Myocyte (in vitro differentiated cells): ENCODE measurements at regions not wholly inside any gene's neighbourhood (a gene's known extent, or its start where the extent isn't known, plus 50 kb on each side); places are given as distances from the start of the nearest gene placed in this dataset.

Experiments
- DNase-seq: peaks from one replicate; pipeline ENCODE4 v3.0.0-alpha.2; 2012; ENCODE audit warnings: low read depth

DNA sequence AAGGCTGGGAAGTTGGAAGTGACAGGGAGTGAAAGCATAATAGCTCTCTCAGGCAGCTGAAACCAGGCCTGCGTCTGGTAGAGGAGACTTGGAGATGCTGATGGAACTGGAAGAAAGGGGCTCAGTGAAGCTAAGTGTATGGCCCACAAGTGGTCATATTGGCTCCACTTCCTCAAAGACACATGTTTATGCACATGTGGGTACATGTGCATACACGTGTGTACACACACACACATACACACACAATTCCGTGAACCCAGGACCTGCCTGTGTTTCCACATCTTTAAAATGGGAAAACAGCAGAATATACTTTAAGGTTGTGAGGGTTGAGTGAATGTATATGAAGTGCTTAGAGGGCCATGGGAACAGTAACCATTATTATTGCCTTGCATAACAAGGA lies 160.9 kb downstream of the ARL6IP6 start:
- no peak for DNase-seq

DNA sequence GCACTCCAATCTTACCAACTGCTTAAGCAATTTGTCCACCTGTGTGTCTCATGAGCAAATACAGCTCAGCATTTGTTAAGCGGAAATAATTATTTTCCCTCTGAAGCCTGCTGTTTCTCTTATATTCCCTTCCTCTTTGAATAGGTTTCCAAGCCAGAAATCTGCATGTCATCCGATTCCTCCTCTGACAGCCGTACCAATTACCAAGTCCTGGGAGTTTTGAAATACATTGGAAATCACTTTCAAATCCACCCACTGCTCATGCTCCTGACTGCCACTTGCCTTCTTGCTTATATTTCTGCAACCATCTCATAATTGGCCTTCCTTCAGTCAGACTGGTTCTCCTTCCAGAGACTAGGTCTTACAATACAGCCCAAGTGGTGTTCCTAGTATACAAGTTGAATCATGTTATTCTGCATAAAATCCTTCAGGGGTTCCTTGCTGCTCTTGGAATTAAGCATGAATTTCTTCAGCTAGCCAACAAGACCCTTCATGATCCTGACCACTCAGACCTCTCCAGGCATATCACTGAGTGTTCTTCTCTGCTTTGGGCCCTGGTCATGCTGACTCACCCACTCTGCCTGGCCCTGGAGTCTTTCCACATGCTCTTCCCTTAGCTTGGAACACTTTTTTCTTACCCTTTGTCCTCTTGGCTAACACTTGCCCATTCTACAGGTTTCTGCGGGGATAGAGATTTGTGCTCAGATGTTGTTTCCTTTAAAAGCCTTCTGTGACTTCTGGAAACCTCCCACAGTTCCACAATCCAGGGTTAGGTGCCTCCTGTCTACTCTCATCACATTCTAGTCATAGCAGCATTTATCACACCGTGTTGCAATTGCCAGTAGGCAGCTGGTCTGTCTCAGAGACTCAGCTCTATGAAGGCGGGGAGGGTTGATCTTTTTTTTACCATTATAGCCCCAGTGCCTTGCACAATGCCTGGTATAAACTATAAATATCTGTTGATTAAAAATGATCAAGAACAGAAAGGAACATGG lies 157.6 kb downstream of the ARL6IP6 start:
- peak; percentile 6 for DNase-seq

DNA sequence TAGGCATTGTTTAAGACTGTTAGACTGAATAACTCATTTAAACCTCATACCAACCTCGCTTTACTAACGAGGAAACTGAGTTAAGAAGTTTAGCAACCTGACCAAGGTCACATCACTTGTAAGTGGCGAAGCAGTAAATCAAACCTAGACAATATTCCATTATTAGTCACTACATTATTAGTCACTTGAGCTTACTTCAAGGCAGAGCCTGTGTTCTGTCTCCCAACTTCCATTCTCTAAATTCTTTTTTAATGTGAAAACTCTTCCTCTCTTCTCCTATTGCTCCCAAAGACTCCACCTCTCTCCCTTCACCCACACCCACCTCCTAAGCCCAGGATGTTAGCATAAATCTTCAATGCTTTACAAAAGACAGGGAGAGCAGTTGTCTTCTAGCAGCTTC lies 156.5 kb downstream of the ARL6IP6 start:
- no peak for DNase-seq

DNA sequence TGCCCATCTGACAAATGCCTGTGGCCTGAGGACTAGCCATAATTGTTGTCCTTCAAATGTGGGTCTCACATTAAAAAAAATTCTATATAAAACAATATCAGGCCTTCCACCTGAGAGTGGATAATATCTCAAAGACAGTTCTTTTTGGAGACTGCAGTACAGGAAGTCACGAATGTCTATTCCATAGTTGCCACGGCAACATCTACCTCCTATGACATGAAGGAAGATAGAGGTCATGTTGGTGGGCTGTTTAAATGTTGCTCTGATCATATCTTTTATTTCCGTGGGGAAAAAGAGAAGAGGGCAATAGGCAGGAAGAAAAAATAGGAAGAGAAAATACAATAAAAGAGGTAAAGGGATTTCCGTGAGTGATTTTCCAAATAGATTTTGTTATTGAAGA lies 151.8 kb downstream of the ARL6IP6 start:
- DNase-seq = no peak

DNA sequence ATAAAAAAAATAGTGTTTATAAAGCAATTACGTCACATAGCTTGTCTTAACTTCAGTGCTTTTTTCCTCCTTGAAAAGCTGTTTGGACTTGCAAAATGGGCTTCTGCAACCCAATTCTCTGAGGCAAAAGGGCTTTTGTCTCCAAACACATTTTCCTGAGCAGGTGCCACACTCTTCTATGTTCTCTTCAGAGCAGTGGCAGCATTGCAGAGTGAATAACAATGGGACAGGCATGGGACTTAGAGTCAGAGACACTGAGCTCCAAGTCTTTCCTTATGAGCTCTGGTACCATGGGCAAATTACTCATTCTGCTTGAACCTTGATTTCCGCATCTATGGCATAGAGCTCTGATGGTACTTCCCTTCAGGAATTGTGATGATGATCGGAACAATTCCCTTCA lies 149.0 kb downstream of the ARL6IP6 start:
- DNase-seq = no peak

DNA sequence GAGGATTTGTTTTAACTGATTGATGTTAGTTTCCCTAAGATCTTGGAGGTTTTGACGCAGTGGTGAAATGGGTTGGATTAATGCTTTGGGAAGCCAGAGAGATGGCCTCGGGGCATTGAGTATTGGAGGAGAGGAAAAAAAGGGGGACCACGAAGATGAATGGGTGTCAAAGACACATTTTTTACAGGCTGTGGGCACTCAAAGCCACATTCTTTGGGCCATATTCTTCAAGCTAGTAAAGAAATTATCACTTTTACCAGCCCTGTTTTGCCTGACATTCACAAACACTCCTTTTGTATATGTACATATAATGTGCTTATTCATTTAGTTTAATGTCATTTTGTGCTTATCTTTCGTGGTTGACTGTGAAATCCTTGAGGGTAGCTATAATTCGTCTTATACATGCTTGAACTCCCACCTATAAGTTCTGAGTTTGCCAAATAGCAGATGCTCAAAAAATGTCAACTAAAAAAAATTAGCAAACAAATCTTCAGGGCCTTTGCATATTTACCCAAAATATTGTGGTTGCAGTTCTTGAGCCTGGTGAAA lies 146.3 kb downstream of the ARL6IP6 start:
- DNase-seq = no peak

DNA sequence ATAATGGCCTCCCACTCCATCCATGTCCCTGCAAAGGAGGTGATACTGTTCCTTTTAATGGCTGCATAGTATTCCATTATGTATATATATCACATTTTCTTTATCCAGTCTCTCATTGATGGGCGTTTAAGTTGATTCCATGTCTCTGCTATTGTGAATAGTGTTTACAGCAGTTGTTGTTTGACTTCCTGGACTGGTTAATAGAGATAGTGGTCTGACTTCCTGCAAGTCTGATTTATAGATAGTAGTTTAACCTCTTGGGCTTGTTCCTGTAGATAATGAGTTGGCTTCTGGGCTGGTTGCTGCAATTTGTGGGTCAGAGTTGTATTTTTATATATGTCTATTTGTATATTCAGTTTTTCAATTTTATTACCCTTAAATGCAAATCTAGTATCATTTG lies 145.4 kb downstream of the ARL6IP6 start:
- no peak for DNase-seq

DNA sequence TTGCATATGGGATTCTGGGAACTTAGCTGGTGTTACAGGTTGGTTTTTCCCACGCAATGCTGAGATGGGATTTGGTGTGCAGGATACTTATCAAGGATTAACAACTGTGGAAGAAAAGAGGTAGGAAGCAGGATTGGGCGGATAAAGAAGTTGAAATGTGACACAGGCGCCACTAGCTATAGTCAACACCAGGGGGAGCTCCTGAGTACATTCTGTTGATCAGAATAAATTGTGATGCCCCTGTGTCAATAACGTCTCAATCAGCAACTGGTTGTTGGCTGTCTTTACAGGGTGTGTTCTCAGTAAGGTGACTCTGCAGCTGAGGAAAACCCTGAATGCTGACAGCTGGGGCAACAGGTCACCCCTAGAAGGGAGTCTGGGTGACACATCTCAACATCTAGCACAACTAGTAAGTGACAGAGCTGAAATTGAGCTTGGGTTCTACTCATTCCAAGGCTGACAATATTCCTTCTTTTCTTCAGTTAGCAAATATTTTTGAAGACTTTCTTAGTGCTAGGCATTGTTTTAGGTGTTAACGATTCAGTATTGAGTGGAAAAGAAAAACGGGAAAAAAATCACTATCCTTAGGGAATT lies 143.0 kb downstream of the ARL6IP6 start:
- DNase-seq = peak; percentile 44

DNA sequence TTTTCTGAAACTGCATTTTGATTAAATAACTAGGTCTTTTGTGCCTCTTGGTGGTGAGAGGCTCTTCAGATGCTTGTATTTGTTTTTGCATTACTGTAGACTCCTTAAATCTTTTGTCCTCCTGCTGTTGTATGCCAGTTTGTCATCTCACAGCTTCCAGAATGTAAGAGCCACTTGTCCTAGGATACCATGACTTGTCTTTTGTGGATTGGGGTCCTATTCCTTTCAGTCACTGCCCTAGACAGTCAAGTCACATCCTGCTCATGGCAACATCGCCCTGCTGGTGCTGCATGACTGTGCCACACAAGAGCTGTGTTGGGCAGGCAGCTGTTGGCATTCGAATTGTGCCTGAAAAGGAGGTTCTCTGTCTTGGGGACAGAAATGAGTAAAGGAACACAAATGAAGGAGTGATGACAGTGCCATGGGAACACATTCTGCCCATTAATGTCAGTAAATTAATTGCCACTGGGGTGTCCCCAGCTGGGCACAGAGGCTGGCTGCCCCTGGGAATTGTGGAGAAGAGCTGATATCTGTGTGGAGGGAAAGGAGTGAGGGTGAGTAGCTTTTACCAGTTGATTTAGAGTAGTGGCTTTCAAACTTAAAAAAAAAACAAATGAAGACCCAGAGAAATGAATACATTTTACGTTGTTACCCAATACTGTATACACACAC lies 140.3 kb downstream of the ARL6IP6 start:
- no peak for DNase-seq

DNA sequence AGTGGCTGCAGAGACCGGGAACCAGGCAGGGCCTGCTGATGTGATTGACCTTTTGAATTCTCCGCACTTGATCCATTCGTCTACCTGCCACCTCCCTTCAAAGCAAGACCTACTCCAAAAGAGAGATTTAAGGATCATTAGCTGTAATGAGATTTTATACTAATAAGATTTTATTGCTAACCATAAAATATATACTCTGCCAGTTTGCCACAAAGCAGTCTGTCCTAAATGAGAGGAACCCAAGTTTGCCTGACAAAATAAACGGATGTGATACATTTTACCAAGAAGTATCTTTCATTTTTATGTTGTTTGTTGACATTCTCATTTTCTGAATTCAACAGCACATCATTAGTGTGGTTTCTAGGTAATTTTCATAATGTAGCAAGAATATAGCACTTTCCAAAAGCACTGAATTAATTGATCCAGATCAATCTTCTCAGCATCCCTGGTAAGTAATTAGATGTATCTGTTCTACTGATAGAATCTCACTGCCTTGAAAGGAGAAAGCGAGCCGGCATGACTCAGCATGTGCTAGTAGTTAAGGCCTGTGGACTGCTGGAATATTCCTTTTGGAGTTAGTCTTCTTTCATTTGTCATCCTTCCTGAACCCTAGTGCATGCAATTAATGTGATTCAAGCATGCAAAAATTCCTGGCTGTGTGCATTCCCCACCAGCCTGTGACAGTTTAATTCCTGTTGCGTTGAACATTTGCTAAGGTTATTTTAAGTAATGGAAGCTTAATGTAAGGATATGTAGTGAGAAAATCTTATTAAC lies 128.5 kb downstream of the ARL6IP6 start:
- peak; percentile 52 for DNase-seq

DNA sequence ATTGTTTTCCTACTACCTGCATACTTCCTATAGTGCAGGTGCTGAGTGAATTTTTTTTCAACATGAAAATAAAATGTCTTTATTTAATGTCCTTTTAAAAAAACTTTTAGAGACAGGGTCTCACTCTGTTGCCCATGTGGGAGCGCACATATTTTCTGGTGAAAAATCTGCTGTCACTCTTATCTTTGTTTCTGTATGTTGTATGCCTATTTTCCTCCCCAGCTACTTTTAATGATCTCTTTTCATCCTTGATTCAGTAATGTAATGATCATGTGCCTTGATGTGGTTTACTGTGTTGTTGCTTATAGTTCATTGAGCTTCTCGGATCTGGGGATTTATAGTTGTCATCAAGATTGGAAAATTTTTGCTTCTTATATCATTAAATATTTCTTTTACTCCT lies 117.3 kb downstream of the ARL6IP6 start:
- DNase-seq = no peak

DNA sequence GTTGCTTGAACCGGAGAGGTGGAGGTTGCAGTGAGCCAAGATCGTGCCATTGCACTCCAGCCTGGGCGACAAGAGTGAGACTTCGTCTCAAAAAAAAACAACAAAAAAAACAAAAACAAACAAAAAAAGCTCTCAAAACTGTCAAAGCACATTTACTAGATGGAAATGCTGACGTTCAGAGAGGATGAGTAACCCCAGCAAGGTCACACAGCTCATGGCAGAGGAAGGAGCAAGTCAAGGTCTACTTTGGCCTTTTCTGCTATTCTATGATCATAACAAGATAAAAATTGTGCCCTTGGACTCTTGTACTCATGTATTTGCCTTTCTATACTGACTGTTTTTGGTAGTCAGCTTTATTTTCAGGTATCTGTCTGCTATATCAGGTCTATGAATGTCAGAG lies 109.5 kb downstream of the ARL6IP6 start:
- DNase-seq = no peak

DNA sequence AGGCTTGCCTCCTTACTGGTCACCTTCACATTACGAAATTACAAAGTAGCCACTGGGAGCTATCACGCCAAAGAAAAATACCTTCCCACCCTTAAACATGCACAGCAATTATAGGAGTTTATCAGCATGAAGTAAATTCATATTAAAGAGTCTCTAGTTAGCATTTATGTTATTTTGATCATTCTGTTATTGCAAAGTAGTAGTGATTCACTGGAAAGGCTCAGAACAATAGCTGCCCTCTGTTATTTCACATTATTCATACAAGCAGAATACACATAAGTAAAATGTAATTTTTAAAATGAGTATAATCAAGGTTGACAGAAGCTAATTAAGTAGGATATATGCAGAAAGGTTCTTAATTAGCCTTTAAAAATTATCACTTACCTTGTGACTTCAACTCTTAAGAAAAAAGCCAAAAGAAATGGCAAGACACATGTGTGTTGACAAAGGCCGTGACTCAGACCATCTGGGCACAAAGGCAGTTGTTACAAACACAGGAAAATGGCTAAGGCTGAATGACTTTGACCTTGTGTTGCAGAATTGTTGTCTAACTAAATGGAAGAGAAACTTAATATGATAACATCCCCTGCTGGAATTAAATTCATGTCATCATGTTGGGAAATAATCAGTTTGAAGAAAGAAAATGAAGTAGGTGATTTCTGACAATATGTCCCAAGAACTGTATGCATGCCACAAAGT lies 108.3 kb downstream of the ARL6IP6 start:
- peak; percentile 72 for DNase-seq

DNA sequence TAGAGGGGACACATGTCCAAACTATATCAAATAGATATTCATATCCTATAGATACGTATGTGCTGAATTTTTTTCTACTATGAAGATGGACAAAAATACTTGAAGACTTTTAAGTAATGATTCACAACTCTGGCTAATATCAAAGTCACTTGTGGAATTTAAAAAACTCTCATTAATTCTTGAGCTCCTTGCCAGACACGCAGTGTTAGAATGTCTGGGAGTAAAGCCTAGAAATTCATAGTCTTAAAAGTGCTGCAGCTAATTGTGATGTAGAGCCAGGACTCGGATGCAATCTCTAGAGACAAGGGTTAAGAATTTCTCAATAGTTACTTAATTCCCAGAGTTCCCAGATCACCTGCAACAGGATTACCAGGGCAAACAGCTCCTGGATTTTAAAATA lies 107.4 kb downstream of the ARL6IP6 start:
- peak; percentile 40 for DNase-seq

DNA sequence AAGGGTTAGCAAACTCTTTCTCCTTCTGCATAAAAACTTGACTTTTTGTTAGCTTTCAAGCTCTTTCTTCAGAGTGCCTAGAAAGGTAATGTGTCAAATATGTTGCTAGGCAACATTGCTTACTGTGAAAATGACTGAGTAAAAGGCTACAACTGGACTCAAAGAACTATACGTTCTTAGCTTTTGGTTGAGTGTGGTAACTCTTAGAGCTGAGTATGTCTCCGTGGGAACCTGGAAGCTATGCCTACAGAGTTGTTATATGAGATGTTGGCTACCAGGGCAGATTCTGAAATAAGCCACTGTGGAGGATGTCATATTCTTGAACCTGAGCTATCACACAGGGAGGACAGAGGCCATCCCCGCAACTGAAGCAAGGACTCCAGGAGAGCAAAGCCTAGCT lies 105.5 kb downstream of the ARL6IP6 start:
- no peak for DNase-seq

DNA sequence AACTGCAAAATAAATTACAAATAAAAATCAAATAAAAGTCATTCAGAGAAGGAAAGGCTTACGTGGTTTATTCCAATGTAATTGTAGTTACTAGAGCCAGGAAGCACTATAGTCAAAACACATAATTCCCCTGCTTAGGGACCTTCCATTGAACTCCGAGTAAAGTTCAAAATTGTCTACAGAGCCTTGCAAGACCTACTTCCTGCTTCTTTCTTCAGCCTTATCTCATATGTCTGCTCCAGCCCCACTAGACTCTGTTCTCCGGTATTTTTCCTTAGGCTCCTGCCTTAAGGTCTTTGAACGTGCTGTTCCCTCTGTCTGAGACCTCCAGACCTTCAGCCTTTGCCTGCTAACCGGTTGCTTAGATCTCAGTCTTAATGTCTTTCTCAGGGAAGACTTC lies 104.3 kb downstream of the ARL6IP6 start:
- no peak for DNase-seq

DNA sequence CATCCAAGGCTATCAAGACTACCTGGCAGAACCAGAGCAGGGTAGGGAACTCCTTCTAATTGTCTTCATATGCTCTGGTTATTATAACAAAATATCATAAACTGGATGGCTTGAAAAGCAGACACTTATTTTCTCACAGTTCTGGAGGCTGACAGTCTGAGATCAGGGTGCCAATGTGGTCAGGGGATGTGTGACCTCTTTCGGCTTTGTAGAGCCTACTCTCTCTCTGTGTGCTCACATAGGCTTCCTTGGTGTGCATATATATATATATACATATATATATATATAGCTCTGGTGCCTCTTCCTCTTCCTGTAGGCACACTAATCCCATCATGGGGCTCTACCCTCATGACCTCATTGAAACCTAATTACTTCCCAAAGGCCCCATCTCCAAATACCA lies 101.6 kb downstream of the ARL6IP6 start:
- no peak for DNase-seq

DNA sequence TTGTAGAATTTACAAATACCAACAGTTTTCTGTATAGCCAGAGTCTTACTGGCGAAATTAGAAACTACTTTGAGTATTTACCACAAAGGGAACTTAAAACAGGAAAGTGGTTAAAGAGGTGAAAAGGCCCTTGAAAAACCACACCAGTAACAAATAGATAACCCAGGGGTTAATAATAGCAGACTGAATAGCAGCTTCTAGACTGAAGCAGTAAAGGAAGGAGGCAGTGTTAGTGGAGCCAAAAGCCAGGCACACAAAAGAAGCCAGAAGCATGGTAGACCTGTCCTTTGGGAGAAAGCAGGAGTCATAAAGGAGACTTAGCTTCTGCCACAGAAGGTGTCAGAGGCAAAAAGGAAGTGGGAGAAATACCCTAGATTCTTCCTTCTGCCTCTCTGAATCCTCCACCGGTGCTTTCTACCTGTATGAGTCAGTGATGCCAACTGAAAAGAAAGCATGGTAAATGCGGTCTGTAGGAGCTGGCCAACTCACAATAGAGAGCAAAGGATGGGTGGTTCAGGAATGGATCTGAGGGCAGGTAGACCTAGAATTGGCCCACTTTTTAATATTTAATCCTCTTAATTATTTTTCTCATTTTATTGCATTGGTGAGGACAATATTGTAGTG lies 97.3 kb downstream of the ARL6IP6 start:
- no peak for DNase-seq

DNA sequence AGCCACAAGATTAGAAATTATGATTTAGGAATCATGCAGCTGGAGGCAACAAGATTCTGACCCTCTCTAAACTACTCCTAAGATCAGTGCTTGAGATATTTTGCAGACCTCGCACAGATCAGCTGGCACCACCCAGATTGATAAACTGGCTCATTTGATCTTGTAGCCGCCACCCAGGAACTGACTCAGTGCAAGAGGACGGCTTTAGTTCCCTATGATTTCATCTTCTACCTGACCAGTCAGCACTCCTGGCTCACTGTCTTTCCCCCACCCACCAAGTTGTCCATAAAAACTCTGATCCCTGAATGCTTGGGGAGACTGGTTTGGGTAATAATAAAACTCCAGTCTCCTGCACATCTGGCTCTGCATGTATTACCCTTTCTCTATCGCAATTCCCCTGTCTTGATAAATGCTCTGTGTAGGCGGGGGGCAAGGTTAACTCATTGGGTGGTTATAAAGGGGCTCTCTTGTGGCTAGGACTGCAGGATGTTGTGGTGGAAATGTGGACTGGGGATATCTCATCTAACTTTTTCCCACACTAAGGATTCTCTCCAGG lies 96.1 kb downstream of the ARL6IP6 start:
- DNase-seq = no peak

DNA sequence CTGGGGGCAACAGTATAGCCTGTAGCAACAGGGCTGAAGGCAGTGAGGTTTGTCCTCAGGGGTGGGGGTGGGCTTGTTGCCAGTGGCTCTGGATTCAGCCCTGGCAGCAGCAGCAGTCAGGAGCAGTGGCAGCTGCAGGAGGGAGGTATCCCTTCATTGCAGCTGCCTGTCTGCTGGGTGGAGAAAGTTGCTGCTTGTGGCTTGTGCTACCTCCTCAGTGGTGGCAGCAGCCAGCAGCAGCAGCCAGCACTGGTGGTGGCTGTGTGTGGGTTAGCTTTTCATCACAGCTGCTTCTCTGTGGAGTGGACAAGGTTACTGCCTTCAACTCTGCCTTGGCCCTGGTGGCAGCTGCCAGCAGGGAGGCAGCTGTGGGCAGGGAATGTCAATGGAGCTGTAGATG lies 94.9 kb downstream of the ARL6IP6 start:
- peak; percentile 90 for DNase-seq
